Panc1 (cell line): ENCODE measurements at regions not wholly inside any gene's neighbourhood (a gene's known extent, or its start where the extent isn't known, plus 50 kb on each side); places are given as distances from the start of the nearest gene placed in this dataset.

Experiments used
- POLR2AphosphoS5 ChIP-seq: IDR thresholded peaks from 2 replicates; pipeline ENCODE4 v1.6.1; 2012; ENCODE audit warnings: mild to moderate bottlenecking, low read depth, low read length, moderate library complexity
- SIN3A ChIP-seq: IDR thresholded peaks from 2 replicates; pipeline ENCODE4 v1.6.1; 2012; ENCODE audit warnings: low read depth, mild to moderate bottlenecking, low read length, moderate library complexity, borderline replicate concordance; ENCODE audit not compliant: insufficient read depth
- TCF7L2 ChIP-seq: IDR thresholded peaks from 2 replicates; pipeline ENCODE4 v1.6.1; 2011; ENCODE audit warnings: mild to moderate bottlenecking, low read depth, low read length, inconsistent platforms
- TF ChIP-seq, protein P1 (sequence below): fragments of 450-650 bp; IDR thresholded peaks from 2 replicates; pipeline ENCODE4 v1.5.1; 2017; ENCODE audit warnings: mild to moderate bottlenecking

DNA sequence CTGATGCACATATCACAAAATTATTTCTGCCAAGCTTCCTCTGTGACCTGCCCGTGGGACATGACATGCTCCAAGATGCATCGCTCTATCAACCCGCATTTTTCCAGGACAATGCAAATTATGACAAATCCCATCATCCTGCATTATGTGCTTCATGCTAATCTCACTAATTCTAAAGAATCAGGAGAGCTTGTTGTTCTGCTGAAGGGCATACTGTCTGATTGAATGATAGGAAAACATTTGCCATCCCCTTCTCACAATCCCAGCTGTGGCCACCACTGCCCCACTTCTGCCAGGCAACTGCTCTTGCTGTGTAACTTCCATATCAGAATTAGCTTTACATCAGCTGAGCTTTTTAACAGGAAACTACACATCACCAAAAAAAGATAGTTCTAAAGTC lies 203.5 kb upstream of the NANOGP8 start:
- TF ChIP-seq, protein P1, sequence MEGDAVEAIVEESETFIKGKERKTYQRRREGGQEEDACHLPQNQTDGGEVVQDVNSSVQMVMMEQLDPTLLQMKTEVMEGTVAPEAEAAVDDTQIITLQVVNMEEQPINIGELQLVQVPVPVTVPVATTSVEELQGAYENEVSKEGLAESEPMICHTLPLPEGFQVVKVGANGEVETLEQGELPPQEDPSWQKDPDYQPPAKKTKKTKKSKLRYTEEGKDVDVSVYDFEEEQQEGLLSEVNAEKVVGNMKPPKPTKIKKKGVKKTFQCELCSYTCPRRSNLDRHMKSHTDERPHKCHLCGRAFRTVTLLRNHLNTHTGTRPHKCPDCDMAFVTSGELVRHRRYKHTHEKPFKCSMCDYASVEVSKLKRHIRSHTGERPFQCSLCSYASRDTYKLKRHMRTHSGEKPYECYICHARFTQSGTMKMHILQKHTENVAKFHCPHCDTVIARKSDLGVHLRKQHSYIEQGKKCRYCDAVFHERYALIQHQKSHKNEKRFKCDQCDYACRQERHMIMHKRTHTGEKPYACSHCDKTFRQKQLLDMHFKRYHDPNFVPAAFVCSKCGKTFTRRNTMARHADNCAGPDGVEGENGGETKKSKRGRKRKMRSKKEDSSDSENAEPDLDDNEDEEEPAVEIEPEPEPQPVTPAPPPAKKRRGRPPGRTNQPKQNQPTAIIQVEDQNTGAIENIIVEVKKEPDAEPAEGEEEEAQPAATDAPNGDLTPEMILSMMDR = no peak; the same call in 1 of the 2 replicates
- TF ChIP-seq TCF7L2 (no peak), POLR2AphosphoS5 (no peak), SIN3A (no peak)
